NT2/D1 (cell line): ENCODE measurements at regions not wholly inside any gene's neighbourhood (a gene's known extent, or its start where the extent isn't known, plus 50 kb on each side); places are given as distances from the start of the nearest gene placed in this dataset.

Source experiments
- SUZ12 ChIP-seq: IDR thresholded peaks from 2 replicates; pipeline ENCODE4 v1.6.1; 2011; ENCODE audit not compliant: insufficient read length, insufficient read depth; ENCODE audit errors: extremely low read depth
- YY1 ChIP-seq: IDR thresholded peaks from 2 replicates; pipeline ENCODE4 v1.6.1; 2011; ENCODE audit not compliant: insufficient read length, insufficient read depth
- ZNF274 ChIP-seq: IDR thresholded peaks from 2 replicates; pipeline ENCODE4 v1.6.1; 2011; ENCODE audit warnings: mild to moderate bottlenecking, low read depth, low read length

- no peak for TF ChIP-seq YY1
- no peak for TF ChIP-seq SUZ12
- no peak for TF ChIP-seq ZNF274
Measured at GRCh38 chr10:85535926-85536325, 830.7 kb downstream of the GRID1 start.
